Esophagus squamous epithelium (tissue), 4 donors: ENCODE measurements at regions not wholly inside any gene's neighbourhood (a gene's known extent, or its start where the extent isn't known, plus 50 kb on each side); places are given as distances from the start of the nearest gene placed in this dataset.

Experiments
- CTCF ChIP-seq, 6 experiments: fragments of 450-650 bp in 4 of 6; fragments of 200-600 bp in 2 of 6; sonication (generic) in 2 of 6; IDR thresholded peaks; one replicate each; pipeline ENCODE4 v1.5.1; 2016 to 2019; ENCODE audit warnings: antibody characterized with exemption in 6 of 6, mild to moderate bottlenecking in 4 of 6, moderate library complexity in 4 of 6
- POLR2A ChIP-seq, 4 donors: fragments of 450-650 bp; IDR thresholded peaks; one replicate each; pipeline ENCODE4 v1.6.1; 2017; ENCODE audit warnings: antibody characterized with exemption in 4 of 4, mild to moderate bottlenecking in 4 of 4, moderate library complexity in 3 of 4

GRCh38 chr18:44537526-44537925, 143.2 kb upstream of the SETBP1 start:
- TF ChIP-seq CTCF (IDR thresholded peaks at IDR 0.05) (no peak), POLR2A (IDR thresholded peaks at IDR 0.05) (no peak)
